Activated T-cell treated with anti-CD3 and anti-CD28 coated beads for 4 hours (primary cell): ENCODE measurements at regions not wholly inside any gene's neighbourhood (a gene's known extent, or its start where the extent isn't known, plus 50 kb on each side); places are given as distances from the start of the nearest gene placed in this dataset.
"Not testable (repeated sequence)": the region's sequence is repeated elsewhere in the genome, so short reads cannot be mapped to it uniquely, and the experiment has no call there.

Source experiments
- DNase-seq: peaks from one replicate; pipeline ENCODE4 v3.0.0-alpha.2; 2020

DNA sequence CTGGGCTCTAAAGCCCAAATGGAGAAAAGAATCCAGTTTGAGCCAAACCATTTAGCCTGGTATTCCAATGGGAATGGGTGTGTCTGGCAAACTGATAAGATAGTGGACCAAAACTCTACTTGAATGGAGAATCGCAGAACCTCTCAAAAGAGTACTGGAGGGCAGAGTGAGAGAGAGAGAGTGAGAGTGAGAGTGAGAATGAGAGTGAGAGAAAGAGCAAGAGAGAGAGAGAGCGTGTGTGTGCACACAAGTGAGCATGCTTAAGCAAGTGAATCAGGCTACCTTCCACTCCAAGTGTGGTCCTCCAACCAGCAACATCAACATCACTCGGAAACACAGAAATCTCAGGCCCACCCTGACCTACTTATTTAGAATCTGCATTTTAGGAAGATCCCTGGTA is 58.8 kb downstream of the UQCRFS1 start:
- DNase-seq: no peak

- no peak for DNase-seq
These were observed 67.2 kb downstream of the UQCRFS1 start for GRCh38 chr19:29145756-29146155.

GRCh38 chr19:29143183-29143582 is 69.8 kb downstream of the UQCRFS1 start:
- DNase-seq: no peak

GRCh38 chr19:29139227-29139626 is 73.7 kb downstream of the UQCRFS1 start:
- DNase-seq: no peak

DNA sequence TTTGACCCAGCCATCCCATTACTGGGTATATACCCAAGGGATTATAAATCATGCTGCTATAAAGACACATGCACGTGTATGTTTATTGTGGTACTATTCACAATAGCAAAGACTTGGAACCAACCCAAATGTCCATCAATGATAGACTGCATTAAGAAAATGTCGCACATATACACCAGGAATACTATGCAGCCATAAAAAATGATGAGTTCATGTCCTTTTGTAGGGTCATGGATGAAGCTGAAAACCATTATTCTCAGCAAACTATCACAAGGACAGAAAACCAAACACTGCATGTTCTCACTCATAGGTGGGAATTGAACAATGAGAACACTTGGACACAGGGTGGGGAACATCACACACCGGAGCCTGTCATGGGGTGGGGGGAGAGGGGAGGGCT is 74.7 kb downstream of the UQCRFS1 start:
- DNase-seq: not testable (repeated sequence)

DNA sequence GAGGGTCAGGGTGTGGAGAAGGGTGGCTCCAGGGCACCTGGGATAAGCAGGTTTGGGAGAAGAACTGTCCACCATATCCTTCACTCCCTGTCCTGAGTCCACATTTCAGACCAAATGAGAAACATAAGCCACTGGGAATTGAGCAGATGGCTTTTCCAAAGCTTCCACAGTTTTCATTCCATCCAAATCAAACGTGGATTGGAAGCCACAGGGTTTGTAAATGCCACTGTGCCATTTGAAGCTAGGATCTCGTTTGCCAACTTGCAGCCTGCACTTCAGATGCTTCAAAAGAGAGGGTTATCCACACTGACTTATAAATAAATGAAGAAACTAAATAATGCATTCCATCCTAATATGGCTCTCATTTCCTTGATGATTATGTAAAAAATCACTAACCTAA is 81.5 kb downstream of the UQCRFS1 start:
- no peak for DNase-seq

DNA sequence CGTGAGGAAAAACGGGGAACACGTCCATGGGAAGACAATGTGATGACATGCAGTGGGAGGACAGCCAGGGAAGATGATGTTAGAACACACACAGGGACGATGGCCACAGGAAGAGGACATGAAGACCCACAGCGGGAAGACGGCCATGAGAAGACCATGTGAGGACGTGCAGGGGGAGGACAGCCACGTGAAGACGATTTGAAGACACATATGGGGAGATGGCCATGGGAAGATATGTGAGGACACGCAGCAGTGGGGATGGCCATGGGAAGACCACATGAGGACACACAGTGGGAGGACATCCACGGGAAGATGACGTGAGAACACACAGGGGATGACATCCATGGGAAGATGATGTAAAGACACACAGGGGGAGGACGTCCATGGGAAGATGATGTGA is 83.8 kb downstream of the UQCRFS1 start:
- no peak for DNase-seq

GRCh38 chr19:29128203-29128602 is 84.7 kb downstream of the UQCRFS1 start:
- DNase-seq: no peak

DNA sequence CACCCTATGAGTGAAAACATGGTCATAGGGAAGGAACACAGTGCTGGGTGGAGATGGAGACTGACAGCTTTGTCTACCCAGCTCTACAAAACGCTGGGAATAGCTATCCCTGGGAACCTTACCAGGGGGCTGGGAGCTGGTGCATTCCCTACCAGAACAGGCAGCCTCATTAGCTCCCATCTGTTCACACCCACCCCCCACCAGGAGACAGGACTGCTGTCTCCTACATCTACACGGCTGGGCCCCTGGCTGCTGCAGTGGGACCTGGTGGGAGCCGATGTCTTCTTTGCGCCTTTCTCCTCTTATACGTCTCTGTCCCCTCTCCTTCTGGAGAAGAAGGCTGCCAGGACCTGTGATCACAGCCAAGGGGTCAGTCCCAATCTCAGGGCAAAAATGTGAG is 90.8 kb downstream of the UQCRFS1 start:
- no peak for DNase-seq

DNA sequence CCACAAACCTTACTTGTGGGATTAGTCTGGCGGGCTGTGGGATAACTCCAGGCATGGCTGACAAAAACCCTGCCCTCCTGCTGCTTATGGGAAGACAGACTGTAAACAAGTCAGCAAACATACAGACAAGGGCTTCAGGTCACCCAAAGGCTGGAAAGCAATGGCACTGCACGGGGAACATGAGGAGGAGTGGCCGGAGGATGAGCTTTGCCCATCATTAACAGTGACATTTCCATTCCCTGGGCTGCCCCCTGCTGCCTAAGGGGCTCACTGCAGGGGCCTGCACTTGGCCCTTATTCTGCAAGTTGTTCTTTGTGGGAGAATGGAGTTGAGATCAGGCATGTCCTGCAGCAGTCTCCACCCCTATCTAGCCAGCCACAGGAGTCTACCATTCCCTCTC is 91.3 kb downstream of the UQCRFS1 start:
- DNase-seq: no peak

- DNase-seq: no peak
These were observed 92.5 kb downstream of the UQCRFS1 start for GRCh38 chr19:29120466-29120865.

DNA sequence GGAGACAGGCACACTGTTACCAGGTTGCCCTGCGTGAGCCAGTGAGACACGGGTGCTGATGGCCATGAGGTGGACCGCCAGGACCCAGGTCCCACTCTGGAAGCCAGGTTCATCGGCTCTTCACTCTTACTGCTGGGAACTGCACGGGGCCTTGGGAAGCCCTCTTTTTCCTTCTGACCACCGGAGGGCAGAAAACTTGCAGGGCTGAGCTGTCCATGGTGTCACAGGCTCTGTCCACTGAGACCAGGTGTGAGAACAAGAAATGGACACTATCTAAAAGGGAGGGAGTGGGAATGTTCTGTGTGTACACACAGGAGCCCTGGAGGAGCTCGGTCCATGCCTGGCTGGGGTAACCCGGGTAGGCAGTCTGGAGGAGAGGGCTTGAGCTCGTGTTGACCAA is 93.4 kb downstream of the UQCRFS1 start:
- DNase-seq: no peak

DNA sequence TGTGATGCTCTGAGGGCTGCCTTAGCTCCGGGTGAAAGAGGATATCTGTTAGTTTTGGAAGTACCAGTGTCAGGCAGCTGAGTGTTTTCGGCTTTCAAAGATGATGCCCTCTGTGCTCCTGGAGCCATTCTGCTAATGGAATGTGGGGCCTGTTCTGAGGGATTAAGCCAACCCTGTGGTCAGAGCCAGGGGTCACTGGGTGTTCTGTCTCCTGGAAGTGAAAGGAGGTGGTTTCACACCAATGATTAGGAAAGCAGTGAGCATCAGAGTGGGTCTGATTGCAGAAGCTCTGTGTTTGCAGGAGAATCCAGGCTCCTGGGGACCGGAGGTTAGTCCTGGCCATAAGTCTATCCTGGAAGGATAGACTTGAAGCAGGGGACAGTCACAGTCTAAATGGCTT is 94.6 kb downstream of the UQCRFS1 start:
- DNase-seq: no peak

GRCh38 chr19:29117926-29118325 is 95.0 kb downstream of the UQCRFS1 start:
- DNase-seq: no peak

GRCh38 chr19:29115181-29115580 is 97.8 kb downstream of the UQCRFS1 start:
- no peak for DNase-seq

GRCh38 chr19:29113838-29114237 is 99.1 kb downstream of the UQCRFS1 start:
- no peak for DNase-seq

DNA sequence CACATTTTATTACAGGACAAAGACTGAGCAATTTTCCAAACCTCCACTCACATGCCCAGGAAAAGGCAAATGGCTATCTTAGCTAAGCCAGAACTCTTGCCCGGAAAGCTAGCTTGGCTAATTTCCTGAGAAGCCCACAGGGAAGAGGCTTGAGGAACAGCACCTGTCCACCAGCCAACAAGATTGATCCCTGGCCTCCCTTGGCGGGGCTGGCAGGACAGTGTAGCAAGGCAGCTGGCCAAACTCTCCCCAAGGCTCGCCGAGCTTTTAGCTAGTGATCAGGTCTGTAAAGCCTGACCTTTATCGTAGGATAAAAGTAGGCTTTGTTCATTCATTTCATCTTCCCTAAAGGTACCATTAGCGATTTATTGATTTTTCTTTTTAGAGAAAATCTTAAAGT is 101.4 kb downstream of the UQCRFS1 start:
- no peak for DNase-seq

DNA sequence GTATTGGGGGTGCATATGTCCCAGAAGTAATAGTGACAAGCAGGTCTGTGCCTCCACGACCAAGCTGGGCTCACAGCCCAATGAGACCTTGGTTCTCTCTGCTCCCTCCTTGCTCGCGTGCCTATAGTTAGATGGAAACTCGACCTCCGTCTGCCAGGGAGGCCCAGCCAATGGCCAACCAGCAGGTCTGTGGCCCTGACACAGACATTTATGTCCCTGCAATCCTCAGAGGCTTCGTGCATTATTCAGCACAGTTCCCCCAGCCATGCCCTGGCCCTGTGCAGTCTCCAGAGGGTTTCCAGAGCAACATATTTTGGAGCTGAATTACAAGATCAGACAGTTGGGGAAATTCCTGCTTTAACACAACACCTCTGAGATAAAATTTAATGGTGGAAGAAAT is 105.1 kb downstream of the UQCRFS1 start:
- DNase-seq: no peak

DNA sequence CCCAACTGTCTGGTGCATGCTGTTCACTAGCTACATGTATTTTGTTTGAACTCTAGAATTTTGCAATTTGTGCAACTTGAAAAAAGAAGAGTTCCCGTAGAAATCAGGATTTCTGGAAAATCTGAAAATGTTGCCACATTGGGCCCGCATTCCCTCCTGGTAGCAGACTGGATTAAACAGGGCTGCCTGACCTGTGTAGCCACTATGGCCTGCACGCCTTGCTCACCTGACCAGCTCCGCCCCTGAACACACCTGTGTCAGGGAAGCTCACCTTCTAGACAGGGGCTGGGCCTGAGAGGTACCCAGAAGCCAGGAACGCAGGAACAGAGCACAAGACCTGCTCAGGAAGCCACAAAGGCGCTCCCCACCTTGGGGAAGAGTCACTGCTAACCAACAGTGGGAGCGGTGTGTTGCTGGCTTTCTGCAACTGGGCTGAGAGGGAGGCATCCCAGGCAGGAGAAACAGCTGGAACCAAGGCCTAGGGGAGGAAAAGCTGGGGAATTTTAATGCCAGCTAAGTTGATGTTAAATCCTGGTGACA is 106.5 kb downstream of the UQCRFS1 start:
- DNase-seq: no peak

DNA sequence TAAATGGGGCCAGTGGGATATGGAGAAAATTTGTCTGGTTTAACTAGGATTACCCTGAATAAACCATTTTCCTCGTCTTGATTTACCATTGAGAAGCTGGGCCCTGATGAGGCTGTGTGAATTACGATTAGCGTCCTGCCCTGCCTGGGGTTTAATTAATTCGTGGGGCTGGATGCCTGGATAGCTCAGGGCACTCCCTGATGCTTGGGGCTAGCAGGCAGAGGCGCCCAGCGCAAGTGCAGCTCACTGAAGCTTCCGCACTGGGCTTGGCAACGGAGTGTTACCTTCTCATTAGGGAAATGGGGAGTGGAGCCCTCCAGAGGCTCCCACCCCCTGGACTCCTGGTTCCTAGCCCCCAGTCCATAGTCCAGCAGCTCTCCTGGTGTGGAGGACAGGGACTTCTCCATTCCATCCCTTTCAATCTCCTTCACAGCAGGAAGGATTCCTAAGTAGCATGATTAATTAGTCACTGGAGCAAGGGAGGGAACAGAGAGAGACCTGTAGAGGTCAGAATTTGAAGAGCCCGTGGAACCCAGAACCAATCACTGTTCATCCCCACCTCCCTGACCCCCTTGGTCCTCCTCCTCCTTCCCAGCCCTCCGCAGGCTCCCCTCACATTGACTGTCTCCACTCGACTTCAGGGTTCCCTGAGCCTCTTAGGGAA is 107.2 kb downstream of the UQCRFS1 start:
- no peak for DNase-seq

GRCh38 chr19:29104605-29105241 is 108.2 kb downstream of the UQCRFS1 start:
- no peak for DNase-seq

DNA sequence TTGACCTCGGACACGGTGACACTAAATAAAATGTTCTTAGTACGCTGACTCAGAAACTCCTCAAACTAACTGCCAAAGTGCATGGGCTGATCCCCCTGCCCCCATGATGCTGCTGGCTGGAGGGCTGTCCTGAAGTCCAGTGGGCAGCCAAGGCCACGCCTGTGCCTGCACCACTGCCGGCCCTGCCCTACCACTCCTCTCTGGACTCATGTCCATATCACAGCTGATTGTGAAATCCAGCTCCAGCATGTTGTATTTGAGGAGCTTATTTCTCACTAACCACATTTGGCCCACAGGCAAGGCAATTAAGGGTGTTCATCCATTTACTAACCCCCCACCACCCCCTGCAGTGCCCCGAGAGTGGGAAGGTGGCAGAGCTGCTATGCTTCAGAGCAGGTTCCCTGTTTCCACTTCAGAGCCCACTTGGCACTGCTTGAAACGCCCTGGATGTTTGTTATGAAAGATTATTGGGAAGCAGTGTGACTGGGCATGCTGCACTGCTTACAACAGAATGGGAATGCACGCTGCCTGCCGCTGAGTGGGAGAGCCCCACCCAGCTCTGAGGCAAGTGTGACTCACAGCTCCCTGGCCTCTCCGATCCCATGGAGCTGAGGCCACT is 114.0 kb downstream of the UQCRFS1 start:
- DNase-seq: no peak

GRCh38 chr19:29098091-29098490 is 114.9 kb downstream of the UQCRFS1 start:
- DNase-seq: no peak

- no peak for DNase-seq
These were observed 116.1 kb downstream of the UQCRFS1 start for GRCh38 chr19:29096896-29097295.
